ENCODE measurements at regions not wholly inside any gene's neighbourhood (a gene's known extent, or its start where the extent isn't known, plus 50 kb on each side); places are given as distances from the start of the nearest gene placed in this dataset.

- no peak for TF ChIP-seq CTCF (IDR thresholded peaks at IDR 0.05)
- TF ChIP-seq POLR2A (IDR thresholded peaks at IDR 0.05) = no peak
These were observed 318.0 kb downstream of the GPAM start for GRCh38 chr10:111865550-111865949.
